ENCODE measurements at regions not wholly inside any gene's neighbourhood (a gene's known extent, or its start where the extent isn't known, plus 50 kb on each side); places are given as distances from the start of the nearest gene placed in this dataset.

DNA sequence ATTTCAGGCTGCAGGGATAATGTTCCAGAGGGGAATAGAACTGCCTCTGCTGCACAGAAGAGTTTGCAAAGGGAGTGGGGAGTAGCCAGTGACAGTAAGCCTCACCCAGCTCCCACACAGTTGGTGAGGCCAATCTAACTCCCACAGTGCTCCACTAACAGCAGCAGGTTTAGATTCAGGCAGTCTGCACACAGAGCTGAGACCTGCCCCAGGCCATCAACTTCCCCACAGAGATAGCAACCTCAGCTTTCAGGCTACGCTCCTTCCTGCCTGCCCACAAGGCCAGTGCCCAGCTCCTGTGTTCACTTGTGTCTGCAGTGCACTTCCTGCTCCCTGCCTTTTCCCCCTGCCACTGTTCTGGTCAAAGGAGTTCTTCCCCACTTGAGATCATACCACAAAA, 107.5 kb downstream of the TBC1D30 start:
- TF ChIP-seq, protein P1, sequence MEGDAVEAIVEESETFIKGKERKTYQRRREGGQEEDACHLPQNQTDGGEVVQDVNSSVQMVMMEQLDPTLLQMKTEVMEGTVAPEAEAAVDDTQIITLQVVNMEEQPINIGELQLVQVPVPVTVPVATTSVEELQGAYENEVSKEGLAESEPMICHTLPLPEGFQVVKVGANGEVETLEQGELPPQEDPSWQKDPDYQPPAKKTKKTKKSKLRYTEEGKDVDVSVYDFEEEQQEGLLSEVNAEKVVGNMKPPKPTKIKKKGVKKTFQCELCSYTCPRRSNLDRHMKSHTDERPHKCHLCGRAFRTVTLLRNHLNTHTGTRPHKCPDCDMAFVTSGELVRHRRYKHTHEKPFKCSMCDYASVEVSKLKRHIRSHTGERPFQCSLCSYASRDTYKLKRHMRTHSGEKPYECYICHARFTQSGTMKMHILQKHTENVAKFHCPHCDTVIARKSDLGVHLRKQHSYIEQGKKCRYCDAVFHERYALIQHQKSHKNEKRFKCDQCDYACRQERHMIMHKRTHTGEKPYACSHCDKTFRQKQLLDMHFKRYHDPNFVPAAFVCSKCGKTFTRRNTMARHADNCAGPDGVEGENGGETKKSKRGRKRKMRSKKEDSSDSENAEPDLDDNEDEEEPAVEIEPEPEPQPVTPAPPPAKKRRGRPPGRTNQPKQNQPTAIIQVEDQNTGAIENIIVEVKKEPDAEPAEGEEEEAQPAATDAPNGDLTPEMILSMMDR (conservative IDR thresholded peaks at IDR 0.05 in 1 of 2, IDR thresholded peaks at IDR 0.05 in 1 of 2; ENCODE audit: extremely low read depth in 1 of 2, insufficient read depth in 1 of 2, low read depth in 1 of 2, low read length in 2 of 2): no peak
- no peak for TF ChIP-seq EZH2 (IDR thresholded peaks at IDR 0.05; ENCODE audit: borderline replicate concordance, low read length)
